Stimulated activated CD8-positive, alpha-beta memory T cell treated with anti-CD3 and anti-CD28 coated beads, Interleukin-7, amount 100 ng/mL, for 24 hours (primary cell): ENCODE measurements at regions not wholly inside any gene's neighbourhood (a gene's known extent, or its start where the extent isn't known, plus 50 kb on each side); places are given as distances from the start of the nearest gene placed in this dataset.
"Not testable (repeated sequence)": the region's sequence is repeated elsewhere in the genome, so short reads cannot be mapped to it uniquely, and the experiment has no call there.

ENCODE experiments used
- DNase-seq: peaks from one replicate; pipeline ENCODE4 v3.0.0-alpha.2; 2020; ENCODE audit warnings: low read depth

GRCh38 chr15:22259881-22260421 lies 179.6 kb downstream of the OR4M2 start:
- no peak for DNase-seq

GRCh38 chr15:22262613-22263020 lies 182.3 kb downstream of the OR4M2 start:
- DNase-seq = no peak

- DNase-seq = no peak
These were observed 183.4 kb downstream of the OR4M2 start for GRCh38 chr15:22263738-22264137.

GRCh38 chr15:22264272-22264671 lies 183.9 kb downstream of the OR4M2 start:
- not testable (repeated sequence) for DNase-seq

GRCh38 chr15:22265056-22265945 lies 185.0 kb downstream of the OR4M2 start:
- no peak for DNase-seq

- no peak for DNase-seq
These were observed 185.6 kb downstream of the OR4M2 start for GRCh38 chr15:22265970-22266369.

GRCh38 chr15:22267761-22268160 lies 187.4 kb downstream of the OR4M2 start:
- no peak for DNase-seq

GRCh38 chr15:22268201-22268600 lies 187.9 kb downstream of the OR4M2 start:
- DNase-seq = not testable (repeated sequence)

GRCh38 chr15:22268654-22269053 lies 188.3 kb downstream of the OR4M2 start:
- not testable (repeated sequence) for DNase-seq

- DNase-seq = not testable (repeated sequence)
These were observed 186.2 kb upstream of the GOLGA6L22 start for GRCh38 chr15:22272286-22273160.

GRCh38 chr15:22273185-22273584 lies 185.5 kb upstream of the GOLGA6L22 start:
- DNase-seq = not testable (repeated sequence)

- DNase-seq = not testable (repeated sequence)
These were observed 184.3 kb upstream of the GOLGA6L22 start for GRCh38 chr15:22274376-22274775.

- DNase-seq = not testable (repeated sequence)
These were observed 177.9 kb upstream of the GOLGA6L22 start for GRCh38 chr15:22280770-22281169.

- not testable (repeated sequence) for DNase-seq
These were observed 175.7 kb upstream of the GOLGA6L22 start for GRCh38 chr15:22282794-22283533.

GRCh38 chr15:22284795-22285420 lies 173.8 kb upstream of the GOLGA6L22 start:
- not testable (repeated sequence) for DNase-seq

- not testable (repeated sequence) for DNase-seq
These were observed 167.6 kb upstream of the GOLGA6L22 start for GRCh38 chr15:22291054-22291453.

- DNase-seq = not testable (repeated sequence)
These were observed 155.6 kb upstream of the GOLGA6L22 start for GRCh38 chr15:22303112-22303511.
